ENCODE measurements at regions not wholly inside any gene's neighbourhood (a gene's known extent, or its start where the extent isn't known, plus 50 kb on each side); places are given as distances from the start of the nearest gene placed in this dataset.

- Histone ChIP-seq H2AFZ (ENCODE audit: low read length) (no peak overlapping the region), H3K79me2 (ENCODE audit: insufficient read depth, low read depth, low read length) (no peaks in the 10 kb centered on the region), H3K9me2 (ENCODE audit: insufficient read depth, low read length) (no peaks in the 10 kb centered on the region), H3K9me3 (ENCODE audit: low read length) (no peaks in the 10 kb centered on the region), H3K4me2 (ENCODE audit: low read length) (no peak overlapping the region), H3K4me1 (ENCODE audit: insufficient read depth, low read length, poor library complexity, severe bottlenecking) (no peaks in the 10 kb centered on the region), H3K27ac (ENCODE audit: low read depth, low read length, poor library complexity, severe bottlenecking) (no peak overlapping the region), H3K4me3 (ENCODE audit: low read depth, low read length, poor library complexity, severe bottlenecking) (no peak overlapping the region), H4K20me1 (ENCODE audit: insufficient read depth, low read length) (no peaks in the 10 kb centered on the region), H3K36me3 (ENCODE audit: insufficient read depth, low read length) (no peaks in the 10 kb centered on the region)
- no peak for DNase-seq (ENCODE audit: low spot score)
- TF ChIP-seq EZH2phosphoT487 (IDR thresholded peaks at IDR 0.05; ENCODE audit: borderline replicate concordance, low read depth, low read length) = no peak
- TF ChIP-seq CTCF (conservative IDR thresholded peaks at IDR 0.05; ENCODE audit: low read length) = no peak
- ChIA-PET POLR2A (no interaction called here), CTCF (ENCODE audit: unreplicated experiment) (no interaction called here)
- intact Hi-C loops (cut with micrococcal nuclease; ENCODE audit: unreplicated experiment) = no loop called here
- BruUV-seq (replicated peaks) = no TSS peak
These were observed 69.2 kb upstream of the ADGRA1 start for GRCh38 chr10:133018491-133018890.

- H3K36me3 ChIP-seq (ENCODE audit: insufficient read depth, low read length) = no peaks in the 10 kb centered on the region
- CTCF ChIA-PET (ENCODE audit: unreplicated experiment) = no interaction called here
- H3K9me3 ChIP-seq (ENCODE audit: low read length) = no peaks in the 10 kb centered on the region
These were observed 70.5 kb upstream of the ADGRA1 start for GRCh38 chr10:133017203-133017601.

More at GRCh38 chr10:133017203-133017601, 70.5 kb upstream of the ADGRA1 start:
- POLR2A ChIA-PET = no interaction called here
- no TSS peak for BruUV-seq (replicated peaks)
- H3K4me3 ChIP-seq (ENCODE audit: low read depth, low read length, poor library complexity, severe bottlenecking) = no peak overlapping the region
- no peak for TF ChIP-seq EZH2phosphoT487 (IDR thresholded peaks at IDR 0.05; ENCODE audit: borderline replicate concordance, low read depth, low read length)
- TF ChIP-seq CTCF (conservative IDR thresholded peaks at IDR 0.05; ENCODE audit: low read length) = no peak
- no peaks in the 10 kb centered on the region for H4K20me1 ChIP-seq (ENCODE audit: insufficient read depth, low read length)
- H3K79me2 ChIP-seq (ENCODE audit: insufficient read depth, low read depth, low read length) = no peaks in the 10 kb centered on the region
- H3K4me1 ChIP-seq (ENCODE audit: insufficient read depth, low read length, poor library complexity, severe bottlenecking) = no peaks in the 10 kb centered on the region
- intact Hi-C loops (cut with micrococcal nuclease; ENCODE audit: unreplicated experiment) = no loop called here
- H3K4me2 ChIP-seq (ENCODE audit: low read length) = no peak overlapping the region
- H3K27ac ChIP-seq (ENCODE audit: low read depth, low read length, poor library complexity, severe bottlenecking) = no peak overlapping the region
- H2AFZ ChIP-seq (ENCODE audit: low read length) = no peak overlapping the region
- no peaks in the 10 kb centered on the region for H3K9me2 ChIP-seq (ENCODE audit: insufficient read depth, low read length)
- no peak for DNase-seq (ENCODE audit: low spot score)

Data from OCI-LY7 (cell line).